HL-60 (cell line): ENCODE measurements at regions not wholly inside any gene's neighbourhood (a gene's known extent, or its start where the extent isn't known, plus 50 kb on each side); places are given as distances from the start of the nearest gene placed in this dataset.

Source experiments
- CTCF ChIP-seq: IDR thresholded peaks from one replicate; pipeline ENCODE4 v1.5.1; 2011; ENCODE audit warnings: low read length, control low read depth, inconsistent platforms; ENCODE audit not compliant: insufficient read depth
- REST ChIP-seq: IDR thresholded peaks from 2 replicates; pipeline ENCODE4 v1.6.1; 2012; ENCODE audit warnings: low read depth; ENCODE audit not compliant: insufficient replicate concordance

GRCh38 chr10:128307820-128308219, 181.6 kb upstream of the MKI67 start:
- TF ChIP-seq CTCF (no peak), REST (no peak)
